PFSK-1 (cell line): ENCODE measurements at regions not wholly inside any gene's neighbourhood (a gene's known extent, or its start where the extent isn't known, plus 50 kb on each side); places are given as distances from the start of the nearest gene placed in this dataset.

Source experiments
- FOXP2 ChIP-seq: optimal IDR thresholded peaks from 2 replicates; pipeline ENCODE3; 2011; ENCODE audit warnings: borderline replicate concordance, control low read depth, inconsistent platforms; ENCODE audit not compliant: insufficient read depth; ENCODE audit errors: extremely low read length, extremely low read depth
- POLR2AphosphoS5 ChIP-seq: IDR thresholded peaks from 2 replicates; pipeline ENCODE4 v1.6.1; 2012; ENCODE audit warnings: low read depth, mild to moderate bottlenecking, control low read depth, low read length, moderate library complexity
- REST ChIP-seq, 2 experiments: IDR thresholded peaks; 2 replicates each; pipeline versions ENCODE4 v1.6.1 to v1.8.0; 2011 to 2012; ENCODE audit warnings: low read depth in 2 of 2, low read length in 2 of 2, control low read depth in 1 of 2, inconsistent platforms in 1 of 2, mild to moderate bottlenecking in 1 of 2, moderate library complexity in 1 of 2; ENCODE audit not compliant: insufficient read depth in 1 of 2
- SIN3A ChIP-seq: IDR thresholded peaks from 2 replicates; pipeline ENCODE4 v1.6.1; 2012; ENCODE audit warnings: mild to moderate bottlenecking, low read length, moderate library complexity, borderline replicate concordance; ENCODE audit not compliant: insufficient read depth
- TAF1 ChIP-seq: IDR thresholded peaks from 2 replicates; pipeline ENCODE4 v1.6.1; 2012; ENCODE audit warnings: low read length, control low read depth, borderline replicate concordance; ENCODE audit not compliant: insufficient read depth

GRCh38 chr2:200052627-200053026, 97.2 kb downstream of the MAIP1 start:
- no peak for TF ChIP-seq REST (IDR thresholded peaks at IDR 0.05; ENCODE audit: insufficient read depth in 1 of 2, low read depth in 2 of 2, low read length in 2 of 2)
- no peak for TF ChIP-seq SIN3A
- no peak for TF ChIP-seq POLR2AphosphoS5
- TF ChIP-seq TAF1: no peak
- TF ChIP-seq FOXP2: no peak

GRCh38 chr2:200054681-200055468, 99.5 kb downstream of the MAIP1 start:
- TF ChIP-seq SIN3A (no peak), REST (IDR thresholded peaks at IDR 0.05; ENCODE audit: insufficient read depth in 1 of 2, low read depth in 2 of 2, low read length in 2 of 2) (no peak)

GRCh38 chr2:200056105-200056504, 100.7 kb downstream of the MAIP1 start:
- TF ChIP-seq FOXP2 (no peak), POLR2AphosphoS5 (no peak), SIN3A (no peak), REST (IDR thresholded peaks at IDR 0.05; ENCODE audit: insufficient read depth in 1 of 2, low read depth in 2 of 2, low read length in 2 of 2) (no peak), TAF1 (no peak)

GRCh38 chr2:200063155-200063554, 107.8 kb downstream of the MAIP1 start:
- TF ChIP-seq REST (IDR thresholded peaks at IDR 0.05; ENCODE audit: insufficient read depth in 1 of 2, low read depth in 2 of 2, low read length in 2 of 2): no peak
- no peak for TF ChIP-seq FOXP2
- no peak for TF ChIP-seq POLR2AphosphoS5

GRCh38 chr2:200064879-200065278, 109.5 kb downstream of the MAIP1 start:
- no peak for TF ChIP-seq FOXP2
- TF ChIP-seq REST (IDR thresholded peaks at IDR 0.05; ENCODE audit: insufficient read depth in 1 of 2, low read depth in 2 of 2, low read length in 2 of 2): no peak
- TF ChIP-seq POLR2AphosphoS5: no peak
- no peak for TF ChIP-seq TAF1
- TF ChIP-seq SIN3A: no peak
